B cell (primary cell): ENCODE measurements at regions not wholly inside any gene's neighbourhood (a gene's known extent, or its start where the extent isn't known, plus 50 kb on each side); places are given as distances from the start of the nearest gene placed in this dataset.

Experiments used
- EZH2 ChIP-seq: IDR thresholded peaks from 2 replicates; pipeline ENCODE4 v1.6.1; 2012; ENCODE audit warnings: borderline replicate concordance, low read depth, mild to moderate bottlenecking, moderate library complexity, low read length; ENCODE audit not compliant: insufficient read depth, poor library complexity, severe bottlenecking
- TF ChIP-seq, protein P1 (sequence below): fragments of 200-600 bp; IDR thresholded peaks from one replicate; pipeline ENCODE4 v1.8.0; 2022; ENCODE audit warnings: antibody characterized with exemption, mild to moderate bottlenecking

DNA sequence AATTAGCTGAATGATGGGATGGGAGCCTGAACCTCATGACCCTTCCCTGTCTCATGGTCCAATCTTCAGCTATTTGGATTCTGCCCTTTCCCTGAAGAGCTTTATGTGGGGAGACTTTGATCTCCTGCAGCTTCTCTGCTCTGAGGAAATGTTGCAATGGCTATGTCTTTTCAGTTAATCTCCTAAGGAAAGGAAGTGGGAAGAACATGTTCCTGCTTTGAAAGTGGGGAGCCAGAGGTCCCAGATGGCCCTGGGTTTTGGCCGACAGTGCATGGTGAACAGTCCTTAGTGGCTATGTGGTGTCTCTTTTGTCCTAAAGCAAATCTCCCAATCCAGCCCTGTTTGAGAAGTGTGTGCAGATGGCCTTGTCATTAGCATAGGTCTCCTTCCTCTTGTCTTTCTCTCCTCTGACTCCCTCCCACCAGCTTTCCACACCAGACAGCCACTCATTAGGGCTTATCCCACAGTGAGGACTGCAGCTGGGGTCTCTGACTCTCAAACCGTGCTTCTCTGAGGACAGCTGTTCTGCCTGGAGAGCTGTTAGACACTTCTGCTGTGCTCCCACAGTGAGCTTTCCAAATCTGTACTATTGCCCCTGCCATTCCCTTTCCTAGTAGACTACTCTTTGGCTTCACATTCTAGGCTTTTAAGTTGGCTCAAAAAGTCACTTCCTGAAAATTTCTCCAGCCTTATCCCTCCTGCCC, 365.8 kb upstream of the UMPS start:
- TF ChIP-seq, protein P1, sequence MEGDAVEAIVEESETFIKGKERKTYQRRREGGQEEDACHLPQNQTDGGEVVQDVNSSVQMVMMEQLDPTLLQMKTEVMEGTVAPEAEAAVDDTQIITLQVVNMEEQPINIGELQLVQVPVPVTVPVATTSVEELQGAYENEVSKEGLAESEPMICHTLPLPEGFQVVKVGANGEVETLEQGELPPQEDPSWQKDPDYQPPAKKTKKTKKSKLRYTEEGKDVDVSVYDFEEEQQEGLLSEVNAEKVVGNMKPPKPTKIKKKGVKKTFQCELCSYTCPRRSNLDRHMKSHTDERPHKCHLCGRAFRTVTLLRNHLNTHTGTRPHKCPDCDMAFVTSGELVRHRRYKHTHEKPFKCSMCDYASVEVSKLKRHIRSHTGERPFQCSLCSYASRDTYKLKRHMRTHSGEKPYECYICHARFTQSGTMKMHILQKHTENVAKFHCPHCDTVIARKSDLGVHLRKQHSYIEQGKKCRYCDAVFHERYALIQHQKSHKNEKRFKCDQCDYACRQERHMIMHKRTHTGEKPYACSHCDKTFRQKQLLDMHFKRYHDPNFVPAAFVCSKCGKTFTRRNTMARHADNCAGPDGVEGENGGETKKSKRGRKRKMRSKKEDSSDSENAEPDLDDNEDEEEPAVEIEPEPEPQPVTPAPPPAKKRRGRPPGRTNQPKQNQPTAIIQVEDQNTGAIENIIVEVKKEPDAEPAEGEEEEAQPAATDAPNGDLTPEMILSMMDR, result no peak
- no peak for TF ChIP-seq EZH2
